ENCODE measurements at regions not wholly inside any gene's neighbourhood (a gene's known extent, or its start where the extent isn't known, plus 50 kb on each side); places are given as distances from the start of the nearest gene placed in this dataset.
"Not testable (repeated sequence)": the region's sequence is repeated elsewhere in the genome, so short reads cannot be mapped to it uniquely, and the experiment has no call there.

- not testable (repeated sequence) for H3K9me3 Mint-ChIP-seq (ENCODE audit: unreplicated experiment); H3K27ac Mint-ChIP-seq (ENCODE audit: unreplicated experiment); H3K27me3 Mint-ChIP-seq (ENCODE audit: unreplicated experiment); H3K36me3 Mint-ChIP-seq (ENCODE audit: low read depth, unreplicated experiment); DNase-seq (ENCODE audit: low spot score)
- Mint-ChIP-seq H3K4me1 (ENCODE audit: unreplicated experiment) (peaks cover 25% of the 10 kb centered on the region), H3K4me3 (ENCODE audit: unreplicated experiment) (peak overlapping the region; percentile 62)
Observed at GRCh38 chr7:26424319-26424718, 132.7 kb downstream of the SNX10 start.

- peaks cover 1% of the 10 kb centered on the region for H3K27me3 Mint-ChIP-seq (ENCODE audit: unreplicated experiment)
- H3K36me3 Mint-ChIP-seq (ENCODE audit: low read depth, unreplicated experiment), result no peaks in the 10 kb centered on the region
- DNase-seq (ENCODE audit: low spot score), result no peak
- H3K9me3 Mint-ChIP-seq (ENCODE audit: unreplicated experiment), result no peaks in the 10 kb centered on the region
- no peak overlapping the region for H3K4me3 Mint-ChIP-seq (ENCODE audit: unreplicated experiment)
- TF ChIP-seq CTCF (IDR thresholded peaks at IDR 0.05; ENCODE audit: unreplicated experiment), result no peak
- no peak overlapping the region for H3K27ac Mint-ChIP-seq (ENCODE audit: unreplicated experiment)
- H3K4me1 Mint-ChIP-seq (ENCODE audit: unreplicated experiment), result peaks cover 26% of the 10 kb centered on the region
Observed at GRCh38 chr7:26425655-26426054, 134.0 kb downstream of the SNX10 start.

GRCh38 chr7:26426096-26426495 lies 134.4 kb downstream of the SNX10 start:
- DNase-seq (ENCODE audit: low spot score), result no peak
- Mint-ChIP-seq H3K9me3 (ENCODE audit: unreplicated experiment) (no peaks in the 10 kb centered on the region), H3K4me3 (ENCODE audit: unreplicated experiment) (no peak overlapping the region), H3K36me3 (ENCODE audit: low read depth, unreplicated experiment) (no peaks in the 10 kb centered on the region), H3K27ac (ENCODE audit: unreplicated experiment) (no peak overlapping the region), H3K27me3 (ENCODE audit: unreplicated experiment) (peaks cover 1% of the 10 kb centered on the region), H3K4me1 (ENCODE audit: unreplicated experiment) (peaks cover 22% of the 10 kb centered on the region)
- TF ChIP-seq CTCF (IDR thresholded peaks at IDR 0.05; ENCODE audit: unreplicated experiment), result no peak

GRCh38 chr7:26428571-26428970 lies 136.9 kb downstream of the SNX10 start:
- Mint-ChIP-seq H3K4me3 (ENCODE audit: unreplicated experiment) (no peak overlapping the region), H3K36me3 (ENCODE audit: low read depth, unreplicated experiment) (no peaks in the 10 kb centered on the region), H3K27me3 (ENCODE audit: unreplicated experiment) (peaks cover 1% of the 10 kb centered on the region), H3K4me1 (ENCODE audit: unreplicated experiment) (peaks cover 12% of the 10 kb centered on the region), H3K9me3 (ENCODE audit: unreplicated experiment) (no peaks in the 10 kb centered on the region), H3K27ac (ENCODE audit: unreplicated experiment) (no peak overlapping the region)
- no peak for DNase-seq (ENCODE audit: low spot score)
- TF ChIP-seq CTCF (IDR thresholded peaks at IDR 0.05; ENCODE audit: unreplicated experiment), result no peak

- peaks cover 12% of the 10 kb centered on the region for H3K4me1 Mint-ChIP-seq (ENCODE audit: unreplicated experiment)
- H3K4me3 Mint-ChIP-seq (ENCODE audit: unreplicated experiment), result no peak overlapping the region
- H3K36me3 Mint-ChIP-seq (ENCODE audit: low read depth, unreplicated experiment), result no peaks in the 10 kb centered on the region
- H3K27me3 Mint-ChIP-seq (ENCODE audit: unreplicated experiment), result no peaks in the 10 kb centered on the region
- DNase-seq (ENCODE audit: low spot score), result no peak
- no peak overlapping the region for H3K27ac Mint-ChIP-seq (ENCODE audit: unreplicated experiment)
- no peak for TF ChIP-seq CTCF (IDR thresholded peaks at IDR 0.05; ENCODE audit: unreplicated experiment)
- H3K9me3 Mint-ChIP-seq (ENCODE audit: unreplicated experiment), result no peaks in the 10 kb centered on the region
Observed at GRCh38 chr7:26429168-26429567, 137.5 kb downstream of the SNX10 start.

GRCh38 chr7:26434974-26435373 lies 143.3 kb downstream of the SNX10 start:
- Mint-ChIP-seq H3K27ac (ENCODE audit: unreplicated experiment) (no peak overlapping the region), H3K36me3 (ENCODE audit: low read depth, unreplicated experiment) (no peaks in the 10 kb centered on the region), H3K4me1 (ENCODE audit: unreplicated experiment) (peaks cover 13% of the 10 kb centered on the region), H3K4me3 (ENCODE audit: unreplicated experiment) (no peak overlapping the region), H3K27me3 (ENCODE audit: unreplicated experiment) (no peaks in the 10 kb centered on the region), H3K9me3 (ENCODE audit: unreplicated experiment) (no peaks in the 10 kb centered on the region)
- TF ChIP-seq CTCF (IDR thresholded peaks at IDR 0.05; ENCODE audit: unreplicated experiment), result no peak
- DNase-seq (ENCODE audit: low spot score), result no peak

Measured in endothelial cell (in vitro differentiated cells).